Fibroblast of lung (primary cell): ENCODE measurements at regions not wholly inside any gene's neighbourhood (a gene's known extent, or its start where the extent isn't known, plus 50 kb on each side); places are given as distances from the start of the nearest gene placed in this dataset.

ENCODE experiments used
- EZH2 ChIP-seq: IDR thresholded peaks from 2 replicates; pipeline ENCODE4 v1.5.1; 2012; ENCODE audit warnings: low read length, control low read depth, mild to moderate bottlenecking; ENCODE audit errors: missing control alignments
- TF ChIP-seq, protein P1 (sequence below), 2 donors: IDR thresholded peaks in 1 of 2; conservative IDR thresholded peaks in 1 of 2; 1 replicate in 1 of 2; 2 replicates in 1 of 2; pipeline ENCODE4 v1.5.1; 2011 to 2012; ENCODE audit warnings: low read length in 2 of 2, control low read depth in 1 of 2, inconsistent platforms in 1 of 2, low read depth in 1 of 2, mild to moderate bottlenecking in 1 of 2

GRCh38 chr14:56992332-56992820 lies 182.1 kb upstream of the OTX2 start:
- TF ChIP-seq EZH2 = no peak
- TF ChIP-seq, protein P1, sequence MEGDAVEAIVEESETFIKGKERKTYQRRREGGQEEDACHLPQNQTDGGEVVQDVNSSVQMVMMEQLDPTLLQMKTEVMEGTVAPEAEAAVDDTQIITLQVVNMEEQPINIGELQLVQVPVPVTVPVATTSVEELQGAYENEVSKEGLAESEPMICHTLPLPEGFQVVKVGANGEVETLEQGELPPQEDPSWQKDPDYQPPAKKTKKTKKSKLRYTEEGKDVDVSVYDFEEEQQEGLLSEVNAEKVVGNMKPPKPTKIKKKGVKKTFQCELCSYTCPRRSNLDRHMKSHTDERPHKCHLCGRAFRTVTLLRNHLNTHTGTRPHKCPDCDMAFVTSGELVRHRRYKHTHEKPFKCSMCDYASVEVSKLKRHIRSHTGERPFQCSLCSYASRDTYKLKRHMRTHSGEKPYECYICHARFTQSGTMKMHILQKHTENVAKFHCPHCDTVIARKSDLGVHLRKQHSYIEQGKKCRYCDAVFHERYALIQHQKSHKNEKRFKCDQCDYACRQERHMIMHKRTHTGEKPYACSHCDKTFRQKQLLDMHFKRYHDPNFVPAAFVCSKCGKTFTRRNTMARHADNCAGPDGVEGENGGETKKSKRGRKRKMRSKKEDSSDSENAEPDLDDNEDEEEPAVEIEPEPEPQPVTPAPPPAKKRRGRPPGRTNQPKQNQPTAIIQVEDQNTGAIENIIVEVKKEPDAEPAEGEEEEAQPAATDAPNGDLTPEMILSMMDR (conservative IDR thresholded peaks at IDR 0.05 in 1 of 2, IDR thresholded peaks at IDR 0.05 in 1 of 2; ENCODE audit: low read depth in 1 of 2, low read length in 2 of 2) = no peak
